ENCODE measurements at regions not wholly inside any gene's neighbourhood (a gene's known extent, or its start where the extent isn't known, plus 50 kb on each side); places are given as distances from the start of the nearest gene placed in this dataset.

DNA sequence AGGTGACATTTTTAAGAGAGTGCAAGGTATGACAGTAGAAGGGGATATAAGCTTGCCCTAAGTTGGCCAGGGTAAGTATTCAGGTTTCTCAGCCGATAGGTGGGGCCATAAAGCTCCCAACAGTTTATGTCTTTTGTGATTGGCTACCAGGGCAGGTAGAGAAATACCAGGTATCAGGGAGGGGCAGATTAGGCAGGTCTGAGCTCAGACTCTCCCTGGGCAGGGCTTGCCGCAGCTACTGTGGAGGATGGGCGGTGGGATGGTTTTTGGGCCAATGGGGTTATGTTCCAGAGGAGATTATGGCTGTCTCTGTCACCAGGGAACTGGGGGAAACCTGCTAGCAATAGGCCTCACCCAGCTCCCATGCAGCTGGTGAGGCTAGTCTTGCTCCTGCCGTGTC is 211.6 kb downstream of the PTH2R start:
- no peak for TF ChIP-seq EZH2 (IDR thresholded peaks at IDR 0.05)
- TF ChIP-seq POLR2AphosphoS5 (IDR thresholded peaks at IDR 0.05; ENCODE audit: borderline replicate concordance, low read depth, low read length), result no peak
- TF ChIP-seq FOXP2 (optimal IDR thresholded peaks at IDR 0.05; ENCODE audit: control extremely low read depth, extremely low read length, insufficient read depth), result no peak
